B cell (primary cell): ENCODE measurements at regions not wholly inside any gene's neighbourhood (a gene's known extent, or its start where the extent isn't known, plus 50 kb on each side); places are given as distances from the start of the nearest gene placed in this dataset.

Experiments used
- ATAC-seq: fragments of 200-7000 bp; cut with Tn5 transposase; one replicate; pipeline ENCODE4 v1.10.0; 2021; ENCODE audit warnings: low read depth, mild to moderate bottlenecking, moderate number of reproducible peaks, moderate library complexity
- CTCF ChIA-PET: fragments of 350-600 bp; sonication (Branson Sonifier 250); formaldehyde crosslinking; loops from one replicate; lab custom pipeline; 2021; ENCODE audit warnings: antibody characterized with exemption, inconsistent platforms; lab: Charles Lee
- POLR2A ChIA-PET: fragments of 350-600 bp; sonication (Branson Sonifier 250); formaldehyde crosslinking; loops from one replicate; lab custom pipeline; 2021; ENCODE audit warnings: antibody characterized with exemption; lab: Charles Lee
- DNase-seq: peaks from one replicate; pipeline ENCODE4 v3.0.0; 2013
- H2AFZ ChIP-seq: 2 replicates; pipeline ENCODE4 v1.6.1; 2012; ENCODE audit warnings: mild to moderate bottlenecking, low read depth, low read length; ENCODE audit not compliant: insufficient read depth, poor library complexity, severe bottlenecking
- H3K27ac ChIP-seq, 2 donors: 1 replicate in 1 of 2; 2 replicates in 1 of 2; pipeline ENCODE4 v1.5.1; 2012 to 2013; ENCODE audit warnings: low read length in 2 of 2, mild to moderate bottlenecking in 2 of 2, moderate library complexity in 1 of 2
- H3K27me3 ChIP-seq, 4 experiments: fragments of 200-600 bp in 1 of 4; sonication (generic) in 1 of 4; replicated peaks in 1 of 4; 1 replicate in 2 of 4; 2 replicates in 2 of 4; pipeline versions ENCODE4 v1.6.1 to v1.7.0; 2013 to 2016; ENCODE audit warnings: low read length in 3 of 4, mild to moderate bottlenecking in 2 of 4, mixed read lengths in 1 of 4, moderate library complexity in 1 of 4; ENCODE audit not compliant: insufficient read depth in 4 of 4, control insufficient read depth in 3 of 4; ENCODE audit errors: control extremely low read depth in 1 of 4
- H3K36me3 ChIP-seq, 2 experiments: replicated peaks in 1 of 2; 1 replicate in 1 of 2; 2 replicates in 1 of 2; pipeline versions ENCODE4 v1.6.1 to v1.7.1; 2013; ENCODE audit warnings: low read length in 1 of 2; ENCODE audit not compliant: insufficient read depth in 2 of 2, control insufficient read depth in 1 of 2; ENCODE audit errors: control extremely low read depth in 1 of 2, extremely low read depth in 1 of 2
- H3K4me1 ChIP-seq, 2 donors: fragments of 200-600 bp in 1 of 2; sonication (generic) in 1 of 2; 1 replicate in 1 of 2; 2 replicates in 1 of 2; pipeline versions ENCODE4 v1.5.1 to v1.6.1; 2013 to 2017; ENCODE audit warnings: low read length in 2 of 2; ENCODE audit not compliant: control insufficient read depth in 2 of 2, insufficient read depth in 2 of 2
- H3K4me2 ChIP-seq: replicated peaks from 2 replicates; pipeline ENCODE3; 2012; ENCODE audit warnings: mild to moderate bottlenecking, low read depth, low read length; ENCODE audit not compliant: poor library complexity, severe bottlenecking
- H3K4me3 ChIP-seq, 5 experiments: fragments of 200-600 bp in 1 of 5; sonication (generic) in 1 of 5; 1 replicate in 3 of 5; 2 replicates in 2 of 5; pipeline versions ENCODE4 v1.5.1 to v1.7.0; 2011 to 2016; ENCODE audit warnings: low read length in 4 of 5, mild to moderate bottlenecking in 4 of 5, low read depth in 2 of 5, control low read depth in 1 of 5, moderate library complexity in 1 of 5; ENCODE audit not compliant: insufficient read depth in 1 of 5; ENCODE audit errors: control extremely low read depth in 1 of 5, extremely low read depth in 1 of 5
- H3K79me2 ChIP-seq: fragments of 200-600 bp; sonication (generic); one replicate; pipeline ENCODE4 v1.6.0; 2016; ENCODE audit warnings: low read length; ENCODE audit not compliant: control insufficient read depth, insufficient read depth
- H3K9ac ChIP-seq: fragments of 200-600 bp; sonication (generic); 2 replicates; pipeline ENCODE4 v1.6.1; 2017; ENCODE audit warnings: mild to moderate bottlenecking, low read length, moderate library complexity
- H3K9me3 ChIP-seq, 3 donors: one replicate each; pipeline versions ENCODE4 v1.6.1 to v1.7.1; 2013; ENCODE audit warnings: low read length in 2 of 3; ENCODE audit not compliant: control insufficient read depth in 2 of 3, insufficient read depth in 1 of 3; ENCODE audit errors: control extremely low read depth in 1 of 3
- H4K20me1 ChIP-seq: 2 replicates; pipeline ENCODE4 v1.6.0; 2012; ENCODE audit warnings: mild to moderate bottlenecking, low read length; ENCODE audit not compliant: insufficient read depth, control insufficient read depth, poor library complexity, severe bottlenecking
- H3K27ac Mint-ChIP-seq: one replicate; pipeline ENCODE4 v1.8.0; 2021; ENCODE audit warnings: mixed read lengths
- H3K27me3 Mint-ChIP-seq: one replicate; pipeline ENCODE4 v1.8.0; 2021; ENCODE audit warnings: mixed read lengths
- H3K4me1 Mint-ChIP-seq: one replicate; pipeline ENCODE4 v1.8.0; 2021; ENCODE audit warnings: mixed read lengths
- H3K4me3 Mint-ChIP-seq: one replicate; pipeline ENCODE4 v1.8.0; 2021; ENCODE audit warnings: mixed read lengths
- H3K9me3 Mint-ChIP-seq: one replicate; pipeline ENCODE4 v1.8.0; 2022; ENCODE audit warnings: mixed read lengths; ENCODE audit not compliant: insufficient read depth
- EZH2 ChIP-seq: IDR thresholded peaks from 2 replicates; pipeline ENCODE4 v1.6.1; 2012; ENCODE audit warnings: borderline replicate concordance, low read depth, mild to moderate bottlenecking, moderate library complexity, low read length; ENCODE audit not compliant: insufficient read depth, poor library complexity, severe bottlenecking
- WGBS: methylation state at CpG from one replicate; pipeline ENCODE4 v1.1.5; 2013; ENCODE audit warnings: missing lambda C conversion rate; ENCODE audit not compliant: insufficient coverage; 5-methylcytosine and 5-hydroxymethylcytosine counted together
- intact Hi-C: fragments of 100-400 bp; cut with micrococcal nuclease; formaldehyde crosslinking; loops from one replicate; pipeline ENCODE4 v1.10.0; 2022
- TF ChIP-seq, protein P1 (sequence below): fragments of 200-600 bp; IDR thresholded peaks from one replicate; pipeline ENCODE4 v1.8.0; 2022; ENCODE audit warnings: antibody characterized with exemption, mild to moderate bottlenecking

DNA sequence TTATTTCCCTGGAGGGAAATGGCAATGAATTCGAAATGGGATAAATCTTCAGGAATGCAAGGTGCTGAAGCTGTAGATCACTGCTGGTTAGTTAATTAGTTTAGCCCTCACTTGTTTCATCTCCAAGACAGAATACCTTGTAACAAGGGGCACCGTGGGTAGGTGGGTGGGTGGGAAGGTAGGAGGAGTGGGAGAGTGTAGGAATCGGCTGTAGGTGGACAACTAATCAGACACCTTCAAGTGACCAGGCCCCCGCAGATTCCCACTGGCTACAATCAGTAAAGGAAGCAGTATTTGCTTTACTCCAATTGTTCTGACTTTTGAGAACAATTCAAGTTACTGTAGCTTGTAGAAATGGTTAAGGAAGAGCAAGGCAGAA is 293.7 kb downstream of the TLE1 start:
- Histone ChIP-seq H3K27ac (no peak overlapping the region), H3K9me3 (no peaks in the 10 kb centered on the region), H3K79me2 (no peaks in the 10 kb centered on the region), H3K27me3 (no peaks in the 10 kb centered on the region), H3K36me3 (no peaks in the 10 kb centered on the region), H4K20me1 (no peaks in the 10 kb centered on the region), H2AFZ (no peak overlapping the region), H3K4me1 (no peaks in the 10 kb centered on the region), H3K9ac (no peak overlapping the region), H3K4me2 (no peak overlapping the region), H3K4me3 (no peak overlapping the region)
- Mint-ChIP-seq H3K9me3 (no peaks in the 10 kb centered on the region), H3K27ac (no peak overlapping the region), H3K4me1 (no peaks in the 10 kb centered on the region), H3K27me3 (no peaks in the 10 kb centered on the region), H3K4me3 (no peak overlapping the region)
- WGBS: no CpG with 5 or more reads among the region's 4 CpGs
- DNase-seq (no peak), ATAC-seq (no peak)
- no peak for TF ChIP-seq EZH2
- TF ChIP-seq, protein P1, sequence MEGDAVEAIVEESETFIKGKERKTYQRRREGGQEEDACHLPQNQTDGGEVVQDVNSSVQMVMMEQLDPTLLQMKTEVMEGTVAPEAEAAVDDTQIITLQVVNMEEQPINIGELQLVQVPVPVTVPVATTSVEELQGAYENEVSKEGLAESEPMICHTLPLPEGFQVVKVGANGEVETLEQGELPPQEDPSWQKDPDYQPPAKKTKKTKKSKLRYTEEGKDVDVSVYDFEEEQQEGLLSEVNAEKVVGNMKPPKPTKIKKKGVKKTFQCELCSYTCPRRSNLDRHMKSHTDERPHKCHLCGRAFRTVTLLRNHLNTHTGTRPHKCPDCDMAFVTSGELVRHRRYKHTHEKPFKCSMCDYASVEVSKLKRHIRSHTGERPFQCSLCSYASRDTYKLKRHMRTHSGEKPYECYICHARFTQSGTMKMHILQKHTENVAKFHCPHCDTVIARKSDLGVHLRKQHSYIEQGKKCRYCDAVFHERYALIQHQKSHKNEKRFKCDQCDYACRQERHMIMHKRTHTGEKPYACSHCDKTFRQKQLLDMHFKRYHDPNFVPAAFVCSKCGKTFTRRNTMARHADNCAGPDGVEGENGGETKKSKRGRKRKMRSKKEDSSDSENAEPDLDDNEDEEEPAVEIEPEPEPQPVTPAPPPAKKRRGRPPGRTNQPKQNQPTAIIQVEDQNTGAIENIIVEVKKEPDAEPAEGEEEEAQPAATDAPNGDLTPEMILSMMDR: no peak
- intact Hi-C loops: no loop called here
- POLR2A ChIA-PET: no interaction called here
- CTCF ChIA-PET: no interaction called here

DNA sequence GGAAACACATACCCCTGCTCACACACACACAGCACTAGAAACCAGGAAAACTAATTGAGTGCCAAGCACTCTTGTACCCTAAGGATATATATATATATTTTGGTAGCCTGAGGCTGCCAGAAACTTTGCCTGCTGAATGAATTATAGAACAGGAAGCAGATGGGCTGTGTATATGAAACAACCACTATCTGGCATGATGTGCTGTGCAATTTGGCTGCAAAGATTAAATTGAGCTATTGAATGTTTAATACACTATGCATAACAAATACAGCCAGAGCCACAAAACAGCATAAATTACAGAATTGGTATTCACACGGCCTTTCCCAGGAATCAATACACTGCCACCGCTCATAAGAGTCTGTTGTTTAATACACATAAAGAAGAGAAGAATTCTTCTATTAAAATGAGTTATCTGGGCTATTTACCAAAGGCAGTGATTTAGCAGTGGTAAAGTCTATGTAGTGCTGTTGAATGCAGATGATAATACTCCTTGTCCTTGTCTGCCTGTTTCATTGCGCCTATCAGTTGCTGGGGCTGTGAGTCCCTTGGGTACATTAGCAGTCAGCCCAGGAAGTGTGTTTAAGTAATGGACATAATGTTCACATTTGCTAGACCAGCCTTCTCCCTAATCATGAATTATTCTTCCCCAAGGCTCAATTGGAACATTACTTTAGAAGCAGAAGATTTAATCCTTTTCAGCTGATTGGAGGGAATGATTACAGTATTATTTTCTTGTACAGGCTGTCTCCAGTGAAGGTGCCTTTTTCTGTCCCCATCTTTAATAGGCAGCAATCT is 294.3 kb downstream of the TLE1 start:
- Mint-ChIP-seq H3K9me3 (no peaks in the 10 kb centered on the region), H3K27me3 (no peaks in the 10 kb centered on the region), H3K27ac (no peak overlapping the region), H3K4me1 (no peaks in the 10 kb centered on the region), H3K4me3 (no peak overlapping the region)
- Histone ChIP-seq H3K27ac (no peak overlapping the region), H3K9ac (no peak overlapping the region), H3K79me2 (no peaks in the 10 kb centered on the region), H3K4me1 (no peaks in the 10 kb centered on the region), H3K4me2 (no peak overlapping the region), H3K27me3 (no peaks in the 10 kb centered on the region), H3K36me3 (no peaks in the 10 kb centered on the region), H2AFZ (no peak overlapping the region), H4K20me1 (no peaks in the 10 kb centered on the region), H3K9me3 (no peaks in the 10 kb centered on the region), H3K4me3 (no peak overlapping the region)
- POLR2A ChIA-PET: no interaction called here
- intact Hi-C loops: no loop called here
- CTCF ChIA-PET: no interaction called here
- TF ChIP-seq EZH2: no peak
- TF ChIP-seq, protein P1: no peak
- WGBS: no CpG with 5 or more reads among the region's 3 CpGs
- DNase-seq (no peak), ATAC-seq (no peak)
